Anterior cingulate cortex (tissue), 58 donors: ENCODE measurements at regions not wholly inside any gene's neighbourhood (a gene's known extent, or its start where the extent isn't known, plus 50 kb on each side); places are given as distances from the start of the nearest gene placed in this dataset.
"Not testable (repeated sequence)": the region's sequence is repeated elsewhere in the genome, so short reads cannot be mapped to it uniquely, and the experiment has no call there.

Experiments
- DNase-seq, 58 donors: peaks; one replicate each; lab custom pipeline; 2025; lab: John Stamatoyannopoulos, UW

DNA sequence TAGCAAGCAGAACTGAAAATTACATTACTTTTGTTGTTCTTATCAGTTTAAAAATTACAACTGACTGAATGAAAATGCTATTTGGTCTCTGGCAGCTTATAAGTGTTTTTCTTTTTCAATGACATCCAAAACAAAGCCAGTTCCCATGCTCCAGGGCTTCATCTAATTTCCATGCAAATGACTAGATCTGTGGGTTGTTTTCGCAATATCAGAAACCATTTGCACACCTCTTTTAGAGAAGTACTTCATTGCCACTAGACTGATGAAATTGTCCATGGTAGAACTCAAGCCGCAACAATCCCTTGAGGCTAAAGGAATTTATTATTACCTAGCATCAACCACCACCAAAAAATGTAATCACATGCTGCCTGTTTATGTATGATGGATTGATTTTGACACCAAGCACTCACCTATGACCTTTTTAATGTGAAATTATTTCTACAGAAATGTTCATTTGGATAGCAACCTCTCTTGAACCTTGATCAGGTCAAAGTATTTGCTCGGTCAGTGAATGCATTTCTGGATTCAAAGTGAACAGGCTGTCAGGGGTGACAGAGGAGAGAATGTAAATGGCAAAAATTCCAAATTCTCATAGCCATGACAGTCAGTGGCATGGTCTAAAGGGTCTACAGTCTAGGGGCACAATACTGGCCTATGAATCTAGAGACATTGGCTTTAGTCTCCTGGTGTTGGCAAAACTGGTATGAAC, 769.3 kb downstream of the SORCS1 start:
- no peak for DNase-seq

DNA sequence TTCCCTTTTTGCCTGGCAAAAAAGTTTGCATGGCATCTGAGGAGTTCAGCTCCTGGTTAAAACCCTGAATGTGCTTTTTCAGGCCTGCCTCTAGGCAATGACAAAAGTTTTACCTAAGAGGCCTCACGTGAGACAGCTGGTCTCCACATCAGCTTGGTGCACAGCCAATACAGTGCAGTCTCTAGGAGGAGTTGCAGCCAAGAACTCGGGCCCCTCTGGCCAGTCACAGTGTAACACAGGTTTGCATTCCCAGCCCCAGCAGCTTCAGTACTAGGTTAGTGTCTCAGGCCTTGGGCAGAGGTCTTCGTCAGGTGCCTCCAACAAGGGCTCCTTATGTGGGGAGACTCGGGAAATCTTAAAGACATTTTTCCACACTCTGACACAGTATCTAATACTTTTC, 771.7 kb downstream of the SORCS1 start:
- no peak for DNase-seq

DNA sequence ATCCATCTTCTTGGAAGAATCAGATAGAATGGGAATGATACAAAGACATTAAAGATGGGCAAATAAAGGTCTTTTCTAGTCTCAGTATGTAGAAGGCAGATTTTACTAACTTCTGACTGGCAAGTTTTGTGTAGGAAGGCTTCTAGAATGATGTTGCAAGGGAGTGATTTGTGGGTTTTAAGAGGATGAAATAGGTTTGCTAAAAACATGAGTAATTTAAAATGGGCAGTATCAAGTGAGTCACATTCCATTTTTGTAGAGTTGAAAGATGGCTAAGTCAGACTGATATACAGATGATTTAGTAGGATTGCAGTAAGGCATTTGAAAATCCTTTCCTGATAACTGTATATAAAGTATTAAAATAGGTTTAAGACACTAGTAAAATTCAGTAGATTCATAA, 777.4 kb downstream of the SORCS1 start:
- no peak for DNase-seq

DNA sequence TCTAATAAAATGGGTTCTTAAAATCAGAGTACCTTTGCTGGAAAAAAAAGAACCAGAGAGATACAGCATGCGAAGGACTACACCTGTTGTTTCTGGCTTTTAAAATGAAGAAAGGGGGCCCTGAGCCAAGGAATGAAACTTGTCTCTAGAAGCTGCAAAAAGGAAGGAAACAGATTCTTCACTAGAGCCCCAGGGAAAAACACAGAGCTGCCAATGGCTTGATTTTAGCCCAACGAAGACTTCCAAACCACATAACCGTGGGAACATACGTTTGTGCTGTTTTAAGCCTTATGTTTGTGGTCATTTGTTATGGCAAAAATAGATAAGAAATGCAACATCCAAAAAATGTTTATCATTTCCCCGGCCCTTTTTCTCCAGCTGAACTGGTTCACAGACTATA, 780.0 kb downstream of the SORCS1 start:
- DNase-seq: no peak

DNA sequence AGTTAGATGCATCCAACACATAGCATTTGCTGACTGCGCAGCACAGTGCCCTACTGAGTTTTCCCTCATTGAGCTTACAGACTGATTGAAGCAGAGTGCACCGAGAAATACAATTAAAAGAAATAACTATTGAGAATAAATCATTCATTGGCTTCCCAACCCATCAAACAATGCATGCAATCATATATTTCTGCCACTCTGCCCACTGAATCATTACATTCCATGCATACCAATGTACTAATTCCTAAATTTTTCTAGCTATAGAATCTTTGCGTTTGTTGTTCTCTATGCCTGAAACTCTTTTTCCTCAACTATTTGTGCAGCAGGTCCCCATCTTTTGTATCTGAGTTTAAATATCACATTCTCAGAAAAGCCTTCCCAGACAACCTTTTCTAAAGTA, 783.8 kb downstream of the SORCS1 start:
- DNase-seq: no peak

DNA sequence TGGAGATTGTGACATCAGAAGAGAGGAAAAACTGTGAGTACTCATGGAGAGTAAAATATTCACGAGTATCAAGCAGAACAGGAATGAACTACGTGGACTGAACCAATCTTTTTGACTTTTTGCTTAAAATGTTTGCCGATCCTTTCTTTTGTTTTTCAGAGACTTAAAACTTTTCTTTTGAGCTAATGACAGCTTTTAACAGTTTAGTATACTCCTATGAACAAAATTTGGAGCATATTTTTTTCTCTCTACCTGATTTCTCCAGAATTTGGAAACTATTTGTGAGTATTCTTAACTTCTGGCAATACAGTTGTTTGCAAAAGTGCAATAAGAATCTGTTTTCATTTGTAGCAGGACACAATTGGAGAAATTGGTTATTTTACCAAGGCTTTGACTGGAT, 786.3 kb downstream of the SORCS1 start:
- DNase-seq: no peak

DNA sequence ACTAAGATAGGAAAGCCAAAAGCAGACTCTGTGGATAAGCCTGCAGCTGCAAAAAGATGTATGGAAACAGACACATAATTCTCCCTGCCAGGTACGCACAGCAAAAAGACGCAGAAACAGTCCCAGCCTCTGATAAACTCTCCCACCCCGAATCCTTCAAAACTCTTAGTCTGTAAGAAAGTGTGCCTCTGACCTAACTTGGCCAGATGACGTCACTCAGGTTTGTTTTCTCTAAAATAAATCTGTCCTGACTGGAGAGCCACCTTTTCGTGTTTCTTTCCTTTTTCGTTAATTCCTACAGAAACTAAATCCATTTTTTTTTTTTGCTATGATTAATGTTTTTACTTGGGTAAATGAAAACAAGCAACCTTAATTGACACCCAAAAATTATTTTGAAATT, 793.8 kb downstream of the SORCS1 start:
- DNase-seq: no peak

DNA sequence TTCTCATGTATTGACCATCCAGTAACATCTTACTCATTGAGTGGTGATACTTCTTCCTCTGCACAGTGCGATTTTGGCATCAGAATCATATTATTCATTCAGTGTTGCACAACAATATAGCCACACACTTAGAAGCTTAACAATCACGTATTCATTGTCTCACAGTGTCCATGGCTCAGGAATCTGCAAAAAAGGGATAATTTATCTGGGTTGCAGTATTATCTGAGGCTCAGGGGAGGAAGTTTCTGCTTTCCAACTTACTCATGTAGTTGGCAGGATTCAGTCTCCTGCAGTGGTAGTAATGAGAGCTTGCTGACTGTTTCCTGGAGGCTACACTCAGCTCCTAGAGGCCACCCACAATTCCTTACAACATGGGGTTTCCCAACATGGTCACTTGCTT, 803.6 kb downstream of the SORCS1 start:
- DNase-seq: peak in 1 of 58 donors; percentile 2

DNA sequence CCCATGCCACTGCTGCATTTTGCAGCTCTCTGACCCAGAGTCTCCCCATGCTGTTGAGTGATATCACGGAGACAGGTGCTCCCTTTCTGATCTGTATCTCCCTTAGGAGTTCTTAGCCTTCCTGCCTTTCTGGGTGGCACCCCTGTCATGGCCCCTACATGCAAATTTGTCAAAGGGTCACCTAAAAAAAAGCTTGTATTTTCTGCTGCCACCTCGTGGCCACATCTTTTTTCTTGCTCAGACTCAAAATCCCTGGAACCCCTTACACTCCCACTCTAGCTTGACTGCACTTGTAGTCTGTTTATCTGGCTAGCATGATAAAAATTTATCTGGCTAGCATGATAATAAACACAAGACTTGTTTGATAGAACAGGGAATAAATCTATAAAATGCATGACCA, 809.1 kb downstream of the SORCS1 start:
- DNase-seq: no peak

DNA sequence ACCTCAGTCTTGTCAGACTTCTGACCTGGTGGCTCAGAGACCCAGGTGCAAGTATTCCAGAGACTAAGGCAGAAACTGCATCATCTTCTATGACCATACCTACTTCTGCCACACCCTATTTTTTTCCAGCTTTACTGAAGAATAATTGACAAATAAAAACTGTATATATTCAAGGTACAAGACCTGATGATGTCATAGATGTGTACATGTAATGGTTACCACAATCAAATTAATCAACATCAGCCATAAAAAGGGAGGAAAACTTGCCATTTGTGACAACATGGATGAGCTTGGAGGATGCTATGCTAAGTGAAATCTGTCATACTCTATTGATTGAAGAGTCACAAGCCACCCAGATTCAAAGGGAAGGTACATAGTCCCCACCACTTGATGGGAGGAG, 815.6 kb downstream of the SORCS1 start:
- no peak for DNase-seq

DNA sequence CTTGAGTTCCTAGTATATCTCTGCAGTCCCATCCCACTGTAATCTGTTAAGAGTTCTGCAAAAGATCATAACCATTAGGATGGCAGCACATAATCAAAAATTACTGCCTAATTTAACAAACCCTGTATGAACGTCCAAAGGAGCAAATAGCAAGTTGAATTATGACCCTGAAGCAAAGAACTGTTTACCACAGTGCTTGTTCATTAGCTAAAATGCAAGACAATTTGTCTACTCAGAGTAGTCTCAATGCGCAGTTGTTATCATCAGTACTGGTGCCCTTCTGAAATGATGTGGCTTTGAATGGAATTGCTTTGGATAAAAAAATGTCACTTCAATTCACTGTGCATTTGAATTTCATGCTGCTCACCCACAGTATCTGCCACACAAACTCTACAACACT, 817.0 kb downstream of the SORCS1 start:
- no peak for DNase-seq

DNA sequence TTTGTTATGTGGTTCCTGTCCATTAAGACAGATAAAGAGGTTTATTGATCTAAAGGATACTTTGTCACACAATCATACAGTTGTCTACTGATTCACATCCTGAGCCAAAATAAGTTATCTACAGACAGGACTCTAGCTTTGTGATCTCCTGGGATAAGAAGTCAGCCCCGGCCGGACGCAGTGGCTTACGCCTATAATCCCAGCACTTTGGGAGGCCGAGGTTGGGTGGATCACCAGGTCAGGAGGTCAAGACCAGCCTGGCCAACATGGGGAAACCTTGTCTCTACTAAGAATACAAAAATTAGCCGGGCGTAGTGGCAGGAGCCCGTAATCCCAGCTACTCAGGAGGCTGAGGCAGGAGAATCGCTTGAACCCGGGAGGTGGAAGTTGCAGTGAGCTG, 821.0 kb downstream of the SORCS1 start:
- DNase-seq: not testable (repeated sequence)

DNA sequence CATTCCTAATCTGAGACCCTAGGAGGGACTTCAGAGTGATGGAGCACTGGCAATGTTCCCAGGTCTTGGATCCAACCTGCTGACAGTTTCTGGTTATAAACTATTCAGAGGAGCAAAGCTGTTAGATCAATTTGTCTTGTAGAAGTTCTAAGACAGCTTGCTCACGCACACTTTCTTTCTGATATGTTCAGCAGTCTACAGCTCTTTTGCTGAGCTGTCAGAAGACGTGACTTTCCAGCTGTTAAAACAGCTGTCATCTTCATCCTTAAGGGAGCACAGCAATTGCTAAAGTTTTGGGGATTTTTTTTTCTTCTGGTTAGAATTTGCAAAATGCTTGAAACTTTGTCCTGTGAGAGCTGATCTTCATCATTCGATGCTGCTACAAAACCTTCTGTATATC, 823.1 kb downstream of the SORCS1 start:
- no peak for DNase-seq

DNA sequence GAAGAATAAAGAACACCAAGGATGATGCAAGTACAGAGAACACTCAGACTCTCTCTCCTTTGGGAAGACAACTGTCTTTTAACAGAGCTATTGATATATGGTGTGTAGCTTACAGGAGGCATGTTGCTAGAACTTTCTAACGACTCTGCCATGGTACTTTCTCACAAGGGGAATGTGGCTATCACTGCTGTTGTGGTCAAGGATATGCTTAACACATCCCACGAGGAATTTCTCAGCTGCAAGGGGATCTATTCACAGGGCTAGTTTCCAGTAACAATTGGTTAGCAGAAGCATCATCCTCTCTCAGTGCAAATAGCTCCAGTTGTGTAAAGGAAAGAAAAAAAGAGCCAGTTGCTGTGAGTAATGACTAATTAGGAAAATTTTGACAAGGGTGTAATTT, 826.0 kb downstream of the SORCS1 start:
- no peak for DNase-seq

DNA sequence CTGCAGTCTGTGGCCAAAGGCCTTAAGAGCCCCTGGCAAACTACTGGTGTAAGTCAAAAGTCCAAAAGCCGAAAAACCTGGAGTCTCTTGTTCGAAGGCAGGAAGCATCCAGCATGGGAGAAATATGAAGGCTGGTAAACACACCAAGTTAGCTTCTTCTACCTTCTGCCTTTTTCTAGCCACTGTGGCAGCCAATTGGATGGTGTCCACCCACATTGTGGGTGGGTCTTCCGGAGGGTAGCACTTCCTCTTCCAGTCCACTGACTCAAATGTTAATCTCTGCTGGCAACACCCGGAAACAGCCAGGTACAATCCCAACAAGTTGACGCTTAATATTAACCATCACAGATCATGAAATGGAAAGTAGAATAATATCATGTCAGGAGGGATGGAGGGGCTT, 827.6 kb downstream of the SORCS1 start:
- DNase-seq: no peak

DNA sequence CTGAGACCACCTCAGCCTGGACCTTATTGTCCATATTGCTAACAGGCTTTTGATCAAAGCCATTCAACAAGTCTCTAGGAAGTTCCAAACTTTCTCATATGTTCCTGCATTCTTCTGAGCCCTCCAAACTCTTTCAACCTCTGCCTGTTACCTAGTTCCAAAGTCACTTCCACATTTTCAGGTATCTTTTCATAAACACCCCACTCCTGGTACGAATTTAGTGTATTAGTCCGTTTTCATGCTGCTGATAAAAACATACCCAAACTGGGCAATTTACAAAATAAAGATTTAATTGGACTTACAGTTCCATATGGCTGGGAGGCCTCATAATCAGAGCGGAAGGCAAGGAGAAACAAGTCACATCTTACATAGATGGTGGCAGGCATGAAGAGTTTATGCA, 836.8 kb downstream of the SORCS1 start:
- DNase-seq: no peak

DNA sequence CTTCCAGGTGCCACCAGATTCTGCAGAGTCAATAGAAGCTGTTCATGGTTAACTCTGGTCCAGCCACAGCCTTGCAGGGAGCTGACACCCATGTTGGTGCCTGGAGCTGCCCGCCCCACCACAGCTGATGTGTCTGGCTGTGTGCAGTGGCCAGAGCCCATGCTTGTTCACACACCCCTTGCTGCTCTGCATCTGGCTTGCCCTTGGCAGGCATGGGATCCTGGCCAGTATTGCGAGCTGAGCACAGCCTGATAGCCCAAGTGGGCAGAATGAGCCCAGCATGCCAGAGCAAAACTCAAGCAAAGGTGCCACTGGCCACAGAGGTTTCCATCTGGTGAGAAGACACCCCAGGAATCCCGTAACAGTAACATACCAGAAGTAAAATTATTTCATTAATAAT, 843.6 kb downstream of the SORCS1 start:
- no peak for DNase-seq

DNA sequence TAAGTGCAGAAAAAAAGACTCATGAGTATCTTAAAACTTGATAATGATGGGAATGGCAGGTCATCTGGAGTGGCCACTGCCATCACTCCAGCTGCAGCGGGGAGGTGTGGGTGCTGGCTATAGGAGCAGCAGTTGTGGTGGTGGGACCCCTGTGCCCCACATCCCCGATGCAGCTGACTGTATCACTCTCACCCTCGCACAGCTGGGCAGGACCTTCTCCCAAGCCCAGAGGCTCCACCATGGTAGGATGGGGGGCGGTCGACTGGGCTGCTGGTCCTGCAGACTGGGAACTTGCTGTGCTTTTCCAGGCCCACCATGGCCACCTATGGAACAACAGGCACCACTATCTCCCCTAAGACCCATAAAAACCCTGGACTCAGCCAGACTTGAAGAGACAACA, 844.4 kb downstream of the SORCS1 start:
- no peak for DNase-seq

DNA sequence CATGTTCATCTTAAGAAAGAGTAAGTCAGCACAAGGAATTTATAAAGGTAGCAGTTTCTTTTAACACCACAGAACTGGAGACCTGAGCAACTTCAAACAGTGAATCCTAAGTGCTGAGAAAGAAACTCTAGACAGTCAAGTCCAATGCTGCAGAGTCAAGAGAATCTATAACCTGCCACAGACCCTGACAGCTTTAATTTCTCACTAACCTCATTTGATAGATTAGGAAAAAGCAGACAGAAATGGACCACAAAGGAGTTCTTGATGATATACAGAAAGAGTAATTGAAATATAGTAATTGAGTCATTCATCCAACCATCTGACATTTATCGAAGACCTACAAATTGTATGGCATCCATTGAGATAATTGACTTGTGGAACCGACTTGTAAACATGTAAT, 847.0 kb downstream of the SORCS1 start:
- no peak for DNase-seq

DNA sequence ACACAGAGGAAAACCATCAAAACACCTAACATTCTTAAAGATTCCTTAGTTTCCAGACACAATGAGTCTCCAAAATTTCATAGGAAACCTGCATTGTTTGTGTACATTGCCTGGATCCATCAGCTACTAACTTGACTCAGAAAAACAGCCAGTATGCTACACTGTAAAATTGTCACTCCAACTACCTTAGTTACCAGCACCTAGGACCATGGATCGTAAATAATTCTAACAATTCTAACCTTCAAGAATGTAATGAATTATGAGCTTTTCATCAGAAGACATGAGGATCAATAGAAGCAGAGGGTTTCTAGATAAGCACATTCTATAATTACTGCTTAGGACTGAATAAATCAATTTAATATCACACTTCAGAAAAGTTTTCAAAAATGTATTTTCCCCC, 851.5 kb downstream of the SORCS1 start:
- no peak for DNase-seq

DNA sequence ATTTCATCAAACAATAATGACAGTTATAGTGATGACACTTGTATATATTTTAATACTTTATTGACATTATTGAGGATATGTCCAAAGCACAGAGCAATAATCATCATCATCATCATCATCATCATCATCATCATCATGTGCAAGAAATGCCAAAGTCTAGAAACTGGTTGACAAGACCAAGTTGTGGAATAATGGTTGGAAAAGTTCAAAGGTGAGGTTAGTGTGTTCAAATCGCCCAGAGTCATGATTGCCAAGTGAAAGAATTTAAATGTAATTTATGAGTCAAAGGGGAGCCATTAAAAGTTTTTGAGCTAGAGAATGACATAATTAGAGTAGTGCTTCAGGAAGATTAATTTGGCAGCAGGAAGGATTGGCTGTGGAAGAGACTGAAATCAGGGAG, 852.4 kb downstream of the SORCS1 start:
- DNase-seq: no peak

DNA sequence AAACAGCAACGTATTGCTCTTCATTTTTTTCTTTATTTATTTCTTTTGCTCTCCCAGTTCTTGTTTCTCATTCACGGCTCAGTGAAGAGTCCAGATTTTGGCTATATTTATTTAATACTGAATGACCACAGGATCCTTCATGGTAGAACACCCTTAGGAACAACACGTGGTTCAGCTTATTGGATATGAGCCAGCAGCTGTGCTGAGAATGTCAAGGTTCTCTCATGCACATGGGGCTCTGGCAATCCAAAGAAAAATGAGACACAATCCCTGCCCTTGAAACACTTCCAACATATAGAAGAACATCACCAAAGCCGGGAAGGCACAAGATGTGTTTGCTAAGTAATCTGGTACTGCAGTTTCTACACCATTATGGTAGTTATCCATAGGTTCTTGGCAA, 852.9 kb downstream of the SORCS1 start:
- DNase-seq: no peak

DNA sequence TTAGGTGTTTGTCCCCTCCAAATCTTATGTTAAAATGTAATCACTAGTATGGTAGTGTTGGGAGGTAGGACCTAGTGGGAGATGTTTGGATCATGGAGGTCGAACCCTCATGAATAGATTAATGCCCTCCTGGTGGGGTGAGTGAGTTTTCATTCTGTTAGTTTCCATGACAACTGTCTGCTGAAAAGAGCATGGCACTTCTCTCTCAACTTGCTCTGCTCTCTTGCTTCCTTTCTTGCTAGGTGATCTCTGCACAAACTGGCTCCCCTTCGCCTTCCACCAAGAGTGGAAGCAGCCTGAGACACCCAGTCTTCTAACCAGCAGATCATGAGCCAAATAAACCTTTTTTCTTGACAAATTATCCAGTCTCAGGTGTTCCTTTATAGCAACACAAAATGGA, 853.9 kb downstream of the SORCS1 start:
- no peak for DNase-seq
